ENCODE measurements at regions not wholly inside any gene's neighbourhood (a gene's known extent, or its start where the extent isn't known, plus 50 kb on each side); places are given as distances from the start of the nearest gene placed in this dataset.
"Not testable (repeated sequence)": the region's sequence is repeated elsewhere in the genome, so short reads cannot be mapped to it uniquely, and the experiment has no call there.

DNA sequence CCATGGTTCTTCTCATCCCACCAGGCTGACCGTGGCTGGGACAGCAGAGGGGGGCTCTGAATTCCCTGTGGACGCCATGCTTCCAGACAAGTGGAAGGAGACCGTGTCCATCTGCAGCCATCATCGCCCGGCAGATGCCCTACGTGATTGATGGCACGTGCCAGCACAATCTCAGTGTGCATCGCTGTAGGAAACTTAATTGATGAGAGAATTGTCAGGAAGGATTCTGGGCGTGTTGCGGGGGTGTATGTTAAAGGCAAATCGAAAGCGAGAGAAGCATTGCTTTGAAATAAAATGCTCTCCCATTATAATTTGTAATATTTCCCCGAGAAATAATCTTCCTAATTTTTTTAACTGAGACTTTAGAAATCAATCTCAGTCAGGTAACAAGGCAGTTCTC is 185.5 kb upstream of the CDH4 start:
- no peak for DNase-seq
- H3K9me3 Mint-ChIP-seq: peaks cover 1% of the 10 kb centered on the region
- H3K4me1 Mint-ChIP-seq (ENCODE audit: low read depth): no peaks in the 10 kb centered on the region
- H3K27ac Mint-ChIP-seq: no peak overlapping the region
- intact Hi-C loops (cut with micrococcal nuclease): no loop called here
- H3K27me3 Mint-ChIP-seq (ENCODE audit: low read depth): no peaks in the 10 kb centered on the region
- H3K4me3 Mint-ChIP-seq: no peak overlapping the region
- CTCF ChIA-PET: no interaction called here
- H3K36me3 Mint-ChIP-seq (ENCODE audit: low read depth): no peaks in the 10 kb centered on the region

DNA sequence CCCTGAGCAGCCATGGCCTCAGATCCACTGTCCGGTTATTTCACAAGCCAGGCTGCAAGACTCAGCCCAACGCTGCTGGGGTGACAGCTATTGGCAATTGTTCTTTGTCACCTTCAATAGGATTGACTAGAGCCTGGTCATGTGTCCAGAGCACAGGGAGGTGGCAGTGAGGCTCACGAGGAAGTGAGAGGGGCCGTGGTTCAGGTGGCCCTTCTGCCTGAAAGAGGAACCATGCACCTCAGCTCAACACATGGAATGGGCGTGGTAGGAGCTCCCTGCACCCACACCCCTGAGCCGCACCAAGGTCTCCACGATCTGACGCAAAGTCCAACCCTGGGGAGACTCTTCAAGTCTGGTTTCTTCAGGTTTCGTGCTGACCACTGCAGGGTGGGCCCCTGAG is 184.8 kb upstream of the CDH4 start:
- DNase-seq: no peak
- intact Hi-C loops (cut with micrococcal nuclease): no loop called here
- CTCF ChIA-PET: no interaction called here
- Mint-ChIP-seq H3K9me3 (no peaks in the 10 kb centered on the region), H3K36me3 (ENCODE audit: low read depth) (no peaks in the 10 kb centered on the region), H3K4me1 (ENCODE audit: low read depth) (no peaks in the 10 kb centered on the region), H3K4me3 (no peak overlapping the region), H3K27me3 (ENCODE audit: low read depth) (peaks cover 3% of the 10 kb centered on the region), H3K27ac (no peak overlapping the region)

DNA sequence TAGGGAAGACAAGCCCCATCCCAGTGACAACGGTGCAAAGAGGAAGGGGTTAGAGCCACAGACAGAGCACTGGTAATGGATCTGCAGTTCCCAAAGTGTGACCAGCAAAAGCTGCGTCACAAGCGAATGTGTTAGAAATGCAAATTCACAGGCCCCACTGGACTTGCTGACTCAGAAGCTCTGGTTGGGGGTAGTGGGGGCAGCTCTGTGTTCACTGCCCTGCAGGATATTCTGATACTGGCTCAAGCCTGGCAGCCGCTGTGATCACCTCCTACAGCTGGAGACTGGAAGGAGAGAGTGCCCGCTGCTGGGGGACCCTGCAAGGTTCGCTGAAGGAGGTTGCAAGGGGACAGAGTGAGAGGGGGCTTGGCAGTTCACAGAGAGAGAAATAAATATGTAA is 179.7 kb upstream of the CDH4 start:
- H3K27ac Mint-ChIP-seq: no peak overlapping the region
- H3K4me1 Mint-ChIP-seq (ENCODE audit: low read depth): no peaks in the 10 kb centered on the region
- no peak for DNase-seq
- intact Hi-C loops (cut with micrococcal nuclease): no loop called here
- CTCF ChIA-PET: no interaction called here
- H3K27me3 Mint-ChIP-seq (ENCODE audit: low read depth): peaks cover 3% of the 10 kb centered on the region
- no peaks in the 10 kb centered on the region for H3K36me3 Mint-ChIP-seq (ENCODE audit: low read depth)
- no peaks in the 10 kb centered on the region for H3K9me3 Mint-ChIP-seq
- H3K4me3 Mint-ChIP-seq: no peak overlapping the region

DNA sequence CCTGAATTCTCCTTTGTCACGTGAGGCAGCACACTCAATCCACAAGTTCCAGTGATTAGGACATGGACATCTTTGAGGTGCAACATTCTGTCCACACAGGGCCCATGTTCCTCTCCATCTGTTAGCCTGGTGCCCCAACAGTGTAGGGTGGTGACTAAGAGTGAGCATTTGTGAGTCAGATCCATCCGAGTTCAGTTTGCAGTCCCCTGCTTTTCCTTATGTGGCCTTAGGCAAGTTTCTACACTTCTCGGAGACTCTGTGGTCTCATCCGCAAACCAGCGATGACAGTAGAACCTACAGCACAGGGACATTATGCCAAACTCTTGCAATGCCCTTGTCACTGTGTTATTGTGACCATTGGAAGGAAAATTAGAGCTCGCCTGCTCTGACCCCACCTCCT is 178.7 kb upstream of the CDH4 start:
- DNase-seq: no peak
- CTCF ChIA-PET: no interaction called here
- Mint-ChIP-seq H3K9me3 (no peaks in the 10 kb centered on the region), H3K27ac (no peak overlapping the region), H3K27me3 (ENCODE audit: low read depth) (peaks cover 3% of the 10 kb centered on the region), H3K4me3 (no peak overlapping the region), H3K4me1 (ENCODE audit: low read depth) (no peaks in the 10 kb centered on the region), H3K36me3 (ENCODE audit: low read depth) (no peaks in the 10 kb centered on the region)
- intact Hi-C loops (cut with micrococcal nuclease): no loop called here

DNA sequence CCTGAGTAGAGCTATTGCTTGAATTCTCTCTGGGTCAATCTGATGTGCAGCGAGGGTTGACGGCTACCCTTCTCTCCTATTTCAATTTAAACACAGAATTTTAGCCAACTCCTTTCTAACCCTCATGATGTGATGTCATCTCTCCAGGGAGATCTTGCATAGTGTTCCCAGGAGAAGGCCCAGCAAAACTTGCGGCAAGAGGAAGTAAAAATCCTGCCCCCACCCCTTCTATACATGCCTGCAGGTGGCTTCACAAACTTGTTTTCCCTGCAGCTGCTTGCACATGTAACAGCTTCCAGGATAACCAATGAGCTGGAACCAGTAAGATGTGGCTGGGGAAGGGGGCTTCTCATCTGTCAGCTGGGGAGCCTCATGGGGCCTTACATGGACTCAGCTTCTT is 169.3 kb upstream of the CDH4 start:
- H3K4me3 Mint-ChIP-seq: no peak overlapping the region
- no peaks in the 10 kb centered on the region for H3K36me3 Mint-ChIP-seq (ENCODE audit: low read depth)
- no peak overlapping the region for H3K27ac Mint-ChIP-seq
- no peaks in the 10 kb centered on the region for H3K4me1 Mint-ChIP-seq (ENCODE audit: low read depth)
- no peaks in the 10 kb centered on the region for H3K27me3 Mint-ChIP-seq (ENCODE audit: low read depth)
- no peak for DNase-seq
- H3K9me3 Mint-ChIP-seq: no peaks in the 10 kb centered on the region
- CTCF ChIA-PET: interaction anchor here (0.6 kb wide), 1 partner anchor 207 kb away, joined by 3 read pairs; no protein-coding TSS in a partner anchor
- intact Hi-C loops (cut with micrococcal nuclease): no loop called here

DNA sequence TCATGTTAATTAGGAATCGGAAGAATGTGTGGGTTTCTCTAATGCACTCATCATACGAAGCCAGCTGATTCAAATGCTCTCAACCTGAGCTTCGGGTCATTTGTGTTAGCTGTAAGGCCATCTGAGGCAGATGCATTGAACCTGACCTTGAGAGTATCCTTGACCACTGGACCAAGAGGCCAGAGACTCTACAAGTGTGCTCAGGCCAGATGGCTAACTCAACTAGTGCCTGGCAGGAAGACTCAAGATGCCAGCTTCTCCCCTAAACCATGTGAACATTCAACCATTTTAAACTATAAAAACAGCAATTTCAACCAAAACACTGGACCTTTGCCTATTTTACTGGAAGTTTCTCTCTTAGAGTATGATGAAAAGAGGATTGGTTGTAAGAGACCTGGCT is 168.6 kb upstream of the CDH4 start:
- Mint-ChIP-seq H3K9me3 (no peaks in the 10 kb centered on the region), H3K4me1 (ENCODE audit: low read depth) (no peaks in the 10 kb centered on the region), H3K4me3 (no peak overlapping the region), H3K27ac (no peak overlapping the region), H3K36me3 (ENCODE audit: low read depth) (no peaks in the 10 kb centered on the region), H3K27me3 (ENCODE audit: low read depth) (no peaks in the 10 kb centered on the region)
- CTCF ChIA-PET: no interaction called here
- DNase-seq: no peak
- intact Hi-C loops (cut with micrococcal nuclease): no loop called here

DNA sequence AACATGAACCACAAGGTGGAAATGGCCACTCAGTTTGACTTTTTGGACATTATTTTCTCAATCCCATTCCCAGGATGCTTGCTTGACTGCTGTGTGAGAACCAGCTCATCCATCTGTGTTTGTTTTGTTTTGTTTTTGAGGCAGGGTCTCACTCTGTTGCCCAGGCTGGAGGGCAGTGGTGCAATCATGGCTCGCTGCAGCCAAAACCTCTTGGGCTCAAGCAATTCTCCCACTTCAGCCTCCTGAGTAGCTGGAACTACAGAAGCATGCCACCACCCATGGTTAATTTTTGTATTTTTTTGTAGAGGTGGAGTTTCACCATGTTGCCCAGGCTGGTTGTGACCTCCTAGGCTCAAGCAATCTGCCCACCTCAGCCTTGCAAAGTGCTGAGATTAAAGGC is 166.0 kb upstream of the CDH4 start:
- Mint-ChIP-seq H3K9me3 (no peaks in the 10 kb centered on the region), H3K36me3 (ENCODE audit: low read depth) (no peaks in the 10 kb centered on the region)
- intact Hi-C loops (cut with micrococcal nuclease): no loop called here

DNA sequence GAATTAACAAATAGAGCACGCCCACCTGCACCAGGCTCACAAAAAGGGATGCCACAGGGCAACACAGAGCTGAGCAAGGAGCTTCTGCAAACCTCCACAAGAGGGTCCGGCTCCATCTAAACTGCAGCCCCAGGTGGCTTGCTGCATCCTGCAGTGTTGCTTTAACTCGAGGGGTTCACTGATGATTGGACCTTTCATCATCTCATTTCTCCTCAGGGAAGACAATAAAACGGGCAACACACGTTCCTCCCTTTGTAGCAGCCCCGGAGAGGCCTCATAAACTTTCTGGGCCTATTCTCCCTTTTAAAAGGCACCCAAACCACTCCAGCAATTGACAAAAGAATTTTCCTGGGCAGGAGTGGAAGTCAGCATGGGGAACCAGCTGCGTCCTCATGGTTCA is 161.5 kb upstream of the CDH4 start:
- H3K36me3 Mint-ChIP-seq (ENCODE audit: low read depth): no peaks in the 10 kb centered on the region
- peaks cover 15% of the 10 kb centered on the region for H3K9me3 Mint-ChIP-seq
- peaks cover 2% of the 10 kb centered on the region for H3K27me3 Mint-ChIP-seq (ENCODE audit: low read depth)
- no peak for DNase-seq
- no peak overlapping the region for H3K27ac Mint-ChIP-seq
- H3K4me1 Mint-ChIP-seq (ENCODE audit: low read depth): no peaks in the 10 kb centered on the region
- H3K4me3 Mint-ChIP-seq: no peak overlapping the region
- intact Hi-C loops (cut with micrococcal nuclease): no loop called here
- CTCF ChIA-PET: no interaction called here

More for the DNA sequence above, 166.0 kb upstream of the CDH4 start:
- H3K4me3 Mint-ChIP-seq: no peak overlapping the region
- no peaks in the 10 kb centered on the region for H3K4me1 Mint-ChIP-seq (ENCODE audit: low read depth)
- H3K27ac Mint-ChIP-seq: no peak overlapping the region
- CTCF ChIA-PET: no interaction called here
- no peaks in the 10 kb centered on the region for H3K27me3 Mint-ChIP-seq (ENCODE audit: low read depth)
- DNase-seq: no peak

DNA sequence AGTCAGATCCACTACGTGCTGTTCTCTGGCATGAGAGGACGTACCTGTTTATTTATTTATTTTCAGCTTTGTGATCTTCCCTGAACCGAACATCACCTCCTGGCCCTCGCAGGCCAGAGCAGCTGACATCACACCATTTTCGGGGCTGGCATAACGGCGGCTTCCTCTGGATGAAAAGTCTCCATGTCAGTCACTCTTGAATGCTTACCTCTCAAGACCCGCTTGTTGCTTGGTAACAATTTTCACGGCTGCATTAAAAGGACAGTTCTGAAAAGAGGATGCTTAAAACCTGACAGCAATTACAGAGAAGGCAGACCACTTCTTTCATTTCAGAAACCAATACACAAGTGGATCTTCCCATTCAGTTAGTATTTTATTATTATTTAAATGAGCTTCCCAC is 159.8 kb upstream of the CDH4 start:
- CTCF ChIA-PET: no interaction called here
- H3K4me3 Mint-ChIP-seq: no peak overlapping the region
- peaks cover 27% of the 10 kb centered on the region for H3K9me3 Mint-ChIP-seq
- DNase-seq: no peak
- intact Hi-C loops (cut with micrococcal nuclease): no loop called here
- peaks cover 2% of the 10 kb centered on the region for H3K27me3 Mint-ChIP-seq (ENCODE audit: low read depth)
- H3K36me3 Mint-ChIP-seq (ENCODE audit: low read depth): no peaks in the 10 kb centered on the region
- H3K4me1 Mint-ChIP-seq (ENCODE audit: low read depth): no peaks in the 10 kb centered on the region
- no peak overlapping the region for H3K27ac Mint-ChIP-seq

DNA sequence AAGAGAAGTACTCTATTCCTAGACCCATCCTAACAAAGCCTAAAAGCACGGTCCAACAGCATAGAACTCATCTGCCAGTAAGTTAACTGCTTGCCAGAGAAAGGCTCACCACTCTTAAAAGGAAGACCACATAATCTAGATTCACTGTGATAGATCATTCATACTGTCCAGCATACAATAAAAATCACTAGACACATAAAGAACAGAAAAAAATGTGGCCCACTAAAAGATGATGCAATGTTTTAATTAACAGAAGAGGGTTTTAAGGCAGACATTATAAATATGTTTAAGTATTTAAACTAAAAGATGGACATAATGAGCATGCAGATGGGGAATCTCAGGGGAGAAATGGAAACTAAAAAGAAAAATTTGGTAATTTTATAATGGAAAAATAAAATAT is 157.5 kb upstream of the CDH4 start:
- H3K4me1 Mint-ChIP-seq (ENCODE audit: low read depth): no peaks in the 10 kb centered on the region
- H3K9me3 Mint-ChIP-seq: peaks cover 27% of the 10 kb centered on the region
- DNase-seq: no peak
- CTCF ChIA-PET: no interaction called here
- peaks cover 2% of the 10 kb centered on the region for H3K27me3 Mint-ChIP-seq (ENCODE audit: low read depth)
- H3K27ac Mint-ChIP-seq: no peak overlapping the region
- intact Hi-C loops (cut with micrococcal nuclease): no loop called here
- H3K4me3 Mint-ChIP-seq: no peak overlapping the region
- no peaks in the 10 kb centered on the region for H3K36me3 Mint-ChIP-seq (ENCODE audit: low read depth)

DNA sequence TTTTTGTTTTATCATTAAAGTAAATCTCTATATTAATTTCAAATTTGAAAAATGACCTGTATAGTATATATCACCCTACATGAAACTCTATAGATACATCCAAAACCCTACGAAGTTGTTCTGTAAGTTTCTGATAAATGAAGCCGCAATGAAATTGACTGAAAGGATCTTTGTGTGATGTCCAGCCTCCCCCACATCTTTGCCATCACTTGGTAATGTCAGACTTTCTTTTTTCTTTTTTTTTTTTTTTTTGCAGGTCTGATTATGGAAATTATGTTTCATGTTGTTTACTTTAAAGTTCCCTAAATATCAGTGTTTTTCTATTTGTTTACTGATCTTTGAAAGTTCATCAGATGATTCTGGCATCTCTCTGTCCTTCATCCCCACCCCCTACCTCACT is 155.6 kb upstream of the CDH4 start:
- intact Hi-C loops (cut with micrococcal nuclease): no loop called here
- no peak for DNase-seq
- peaks cover 27% of the 10 kb centered on the region for H3K9me3 Mint-ChIP-seq
- H3K4me1 Mint-ChIP-seq (ENCODE audit: low read depth): no peaks in the 10 kb centered on the region
- H3K27me3 Mint-ChIP-seq (ENCODE audit: low read depth): peaks cover 4% of the 10 kb centered on the region
- no peak overlapping the region for H3K27ac Mint-ChIP-seq
- CTCF ChIA-PET: no interaction called here
- no peaks in the 10 kb centered on the region for H3K36me3 Mint-ChIP-seq (ENCODE audit: low read depth)
- no peak overlapping the region for H3K4me3 Mint-ChIP-seq

DNA sequence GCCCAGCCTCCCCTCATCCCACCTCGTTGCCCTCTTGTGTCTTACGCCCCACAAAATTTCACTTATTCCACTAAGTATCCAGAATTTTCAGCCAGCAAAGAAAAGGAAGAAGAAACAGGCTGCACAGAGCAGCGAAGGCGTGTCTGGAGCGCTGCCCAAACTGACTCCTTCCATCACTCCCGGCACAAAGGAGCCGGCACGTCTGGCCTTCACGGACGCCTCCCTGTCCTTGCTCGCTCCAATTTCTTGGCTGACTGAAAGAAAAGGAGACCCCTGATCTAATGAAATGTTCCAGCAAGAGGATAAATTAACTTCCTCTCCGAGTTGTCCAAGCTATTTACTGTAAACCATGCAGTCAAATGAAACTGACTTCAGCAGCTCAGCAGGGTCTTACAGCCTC is 152.3 kb upstream of the CDH4 start:
- Mint-ChIP-seq H3K4me1 (ENCODE audit: low read depth) (no peaks in the 10 kb centered on the region), H3K9me3 (peaks cover 16% of the 10 kb centered on the region), H3K36me3 (ENCODE audit: low read depth) (no peaks in the 10 kb centered on the region), H3K4me3 (no peak overlapping the region), H3K27ac (no peak overlapping the region), H3K27me3 (ENCODE audit: low read depth) (peaks cover 2% of the 10 kb centered on the region)
- intact Hi-C loops (cut with micrococcal nuclease): no loop called here
- CTCF ChIA-PET: no interaction called here
- DNase-seq: no peak

DNA sequence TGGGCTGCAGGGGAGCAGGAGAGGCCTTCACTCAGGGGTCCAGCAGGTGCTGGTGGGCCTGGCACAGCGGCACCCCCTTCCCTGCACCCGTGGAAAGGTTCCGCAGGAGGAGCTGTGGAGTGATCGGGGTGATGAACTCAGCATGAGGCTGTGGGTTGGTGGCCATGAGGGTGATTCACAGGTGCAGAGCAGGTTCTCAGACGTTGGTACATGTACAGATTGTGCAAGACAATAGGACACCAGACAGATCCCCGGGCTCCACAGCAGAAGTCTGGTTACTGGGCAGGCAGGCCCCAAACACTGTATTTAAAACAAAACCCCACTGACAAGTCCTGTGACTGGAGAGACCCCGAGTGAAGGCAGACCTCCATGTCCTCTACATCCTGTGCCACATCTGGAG is 151.6 kb upstream of the CDH4 start:
- intact Hi-C loops (cut with micrococcal nuclease): no loop called here
- no peak for DNase-seq
- H3K27me3 Mint-ChIP-seq (ENCODE audit: low read depth): peaks cover 2% of the 10 kb centered on the region
- H3K4me1 Mint-ChIP-seq (ENCODE audit: low read depth): no peaks in the 10 kb centered on the region
- H3K4me3 Mint-ChIP-seq: no peak overlapping the region
- H3K9me3 Mint-ChIP-seq: peaks cover 12% of the 10 kb centered on the region
- no peak overlapping the region for H3K27ac Mint-ChIP-seq
- H3K36me3 Mint-ChIP-seq (ENCODE audit: low read depth): no peaks in the 10 kb centered on the region
- CTCF ChIA-PET: no interaction called here

DNA sequence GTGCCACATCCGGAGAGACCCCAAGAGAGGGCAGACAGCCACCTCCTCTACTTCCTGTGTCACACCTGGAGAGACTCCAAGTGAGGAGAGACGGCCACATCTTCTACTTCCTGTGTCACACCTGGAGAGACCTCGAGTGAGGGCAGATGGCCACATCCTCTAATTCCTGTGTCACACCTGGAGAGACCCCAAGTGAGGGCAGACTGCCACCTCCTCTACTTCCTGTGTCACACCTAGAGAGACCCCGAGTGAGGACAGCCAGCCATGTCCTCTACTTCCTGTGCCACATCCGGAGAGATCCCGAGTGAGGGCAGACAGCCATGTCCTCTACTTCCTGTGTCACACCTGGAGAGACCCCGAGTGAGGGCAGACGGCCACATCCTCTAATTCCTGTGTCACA is 150.7 kb upstream of the CDH4 start:
- H3K4me3 Mint-ChIP-seq; H3K4me1 Mint-ChIP-seq (ENCODE audit: low read depth); H3K27ac Mint-ChIP-seq; H3K36me3 Mint-ChIP-seq (ENCODE audit: low read depth); H3K27me3 Mint-ChIP-seq (ENCODE audit: low read depth); H3K9me3 Mint-ChIP-seq; CTCF ChIA-PET; DNase-seq; intact Hi-C loops (cut with micrococcal nuclease): not testable (repeated sequence)

Data from activated naive CD4-positive, alpha-beta T cell treated with anti-CD3 and anti-CD28 coated beads for 36 hours (primary cell).